ENCODE measurements at regions not wholly inside any gene's neighbourhood (a gene's known extent, or its start where the extent isn't known, plus 50 kb on each side); places are given as distances from the start of the nearest gene placed in this dataset.

DNA sequence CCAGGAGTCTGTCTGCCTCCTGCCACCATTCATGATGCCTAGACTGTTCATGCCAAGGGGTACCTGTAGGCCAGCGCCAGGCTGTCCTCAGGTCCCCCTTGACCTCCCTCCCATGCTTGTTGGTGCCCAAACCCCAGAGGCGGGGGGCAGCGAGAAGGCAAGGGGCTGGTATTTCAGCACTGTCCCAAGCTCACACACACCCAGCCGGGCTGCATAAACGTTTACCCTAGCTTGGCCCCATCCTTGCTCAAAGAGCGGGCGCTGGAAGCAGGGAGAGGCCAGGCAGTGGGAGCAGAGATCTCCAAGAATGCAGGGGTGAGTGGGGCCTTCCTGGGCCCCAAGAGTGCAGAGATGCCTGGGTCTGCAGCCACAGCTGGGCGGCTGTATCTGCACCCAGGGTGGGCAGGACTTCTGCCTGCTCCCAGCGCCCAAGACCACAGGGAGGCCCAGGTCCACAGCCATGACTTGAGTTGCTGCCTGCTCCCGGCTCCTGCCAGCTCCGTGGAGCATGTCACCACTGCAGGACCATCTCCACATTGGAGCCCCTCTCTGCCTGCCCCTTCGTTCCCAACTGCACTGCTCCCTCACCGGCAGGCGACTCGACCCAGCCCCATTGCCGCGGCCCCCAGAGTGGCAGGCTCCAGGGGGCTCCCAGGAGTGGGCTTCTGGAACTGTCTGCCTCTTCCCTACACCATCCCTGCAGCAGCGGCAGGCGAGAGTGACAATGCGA lies 616.6 kb downstream of the METTL4 start:
- in situ Hi-C loops (cut with MboI; ENCODE audit: low sequenced_read_pairs): no loop called here

DNA sequence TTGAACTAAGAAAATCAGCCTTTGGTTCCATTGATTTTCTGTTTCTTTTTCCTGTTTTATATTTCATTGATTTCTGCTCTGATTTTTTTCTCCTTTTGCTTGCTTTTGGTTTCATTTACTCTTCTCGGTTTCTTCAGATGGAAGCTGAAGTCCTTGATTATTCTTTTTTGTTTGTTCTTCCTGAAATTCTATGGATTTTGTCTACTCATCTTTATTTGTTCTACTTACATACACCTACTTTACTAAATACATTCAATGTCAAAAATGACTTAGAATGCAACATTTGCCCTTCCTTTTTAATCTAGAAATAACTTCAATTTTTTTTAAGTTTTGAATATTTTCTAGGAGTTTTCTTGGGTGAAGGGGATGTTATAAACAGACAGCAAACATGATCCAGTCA lies 612.5 kb downstream of the METTL4 start:
- Histone ChIP-seq H3K27me3 (ENCODE audit: low read depth) (no peaks in the 10 kb centered on the region), H3K9me3 (peaks cover 3% of the 10 kb centered on the region), H3K4me3 (no peak overlapping the region), H3K36me3 (replicated peaks) (no peaks in the 10 kb centered on the region), H3K4me1 (no peaks in the 10 kb centered on the region)
- in situ Hi-C loops (cut with MboI; ENCODE audit: low sequenced_read_pairs): no loop called here
- no peak for DNase-seq (ENCODE audit: low spot score in 2 of 2)

More for the DNA sequence above, 616.6 kb downstream of the METTL4 start:
- peaks cover 3% of the 10 kb centered on the region for H3K9me3 ChIP-seq
- H3K4me1 ChIP-seq: no peaks in the 10 kb centered on the region
- DNase-seq (ENCODE audit: low spot score in 2 of 2): no peak
- no peak overlapping the region for H3K4me3 ChIP-seq
- no peaks in the 10 kb centered on the region for H3K36me3 ChIP-seq (replicated peaks)
- no peaks in the 10 kb centered on the region for H3K27me3 ChIP-seq (ENCODE audit: low read depth)

DNA sequence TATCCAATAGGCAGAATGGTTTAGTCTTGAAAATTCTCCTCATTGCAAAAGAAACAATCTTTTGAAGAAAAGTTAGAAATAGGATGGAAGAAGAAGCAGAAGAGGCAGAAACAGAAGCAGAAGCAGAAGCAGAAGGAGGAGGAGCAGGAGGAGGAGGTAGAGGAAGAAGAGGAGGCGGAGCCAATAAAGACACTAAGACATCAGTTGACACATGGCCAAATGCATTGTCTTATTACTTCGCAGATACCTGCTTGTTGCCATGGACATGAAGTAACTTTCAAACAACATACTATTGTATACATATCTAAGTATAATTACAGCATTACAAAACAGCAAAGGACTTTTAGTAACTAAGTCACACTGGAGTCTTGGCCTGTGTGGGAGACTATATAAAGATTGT lies 606.3 kb downstream of the METTL4 start:
- no peaks in the 10 kb centered on the region for H3K36me3 ChIP-seq (replicated peaks)
- no peak overlapping the region for H3K4me3 ChIP-seq
- H3K9me3 ChIP-seq: no peaks in the 10 kb centered on the region
- DNase-seq (ENCODE audit: low spot score in 2 of 2): peak; percentile 57 to 87
- in situ Hi-C loops (cut with MboI; ENCODE audit: low sequenced_read_pairs): no loop called here
- H3K4me1 ChIP-seq: peaks cover 30% of the 10 kb centered on the region
- H3K27me3 ChIP-seq (ENCODE audit: low read depth): no peaks in the 10 kb centered on the region

DNA sequence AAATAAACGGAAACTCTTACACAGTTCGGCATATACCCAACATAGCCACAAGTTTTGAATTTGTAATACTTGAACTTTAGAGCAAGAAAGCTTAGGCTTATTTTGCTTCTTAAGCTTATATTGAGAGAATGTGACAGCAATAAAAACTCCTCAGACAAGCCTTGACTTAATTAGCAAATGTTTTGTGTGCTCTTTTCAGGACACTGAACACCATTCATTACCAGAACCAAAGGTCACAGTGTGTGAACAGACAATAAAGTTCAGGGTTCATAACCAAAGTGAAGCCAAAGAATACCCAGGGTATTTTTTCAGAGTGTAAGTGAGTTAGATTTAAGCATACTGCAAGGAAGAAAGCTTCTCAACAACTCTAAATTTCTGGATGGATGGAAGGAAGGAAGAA lies 605.8 kb downstream of the METTL4 start:
- no peaks in the 10 kb centered on the region for H3K36me3 ChIP-seq (replicated peaks)
- in situ Hi-C loops (cut with MboI; ENCODE audit: low sequenced_read_pairs): no loop called here

DNA sequence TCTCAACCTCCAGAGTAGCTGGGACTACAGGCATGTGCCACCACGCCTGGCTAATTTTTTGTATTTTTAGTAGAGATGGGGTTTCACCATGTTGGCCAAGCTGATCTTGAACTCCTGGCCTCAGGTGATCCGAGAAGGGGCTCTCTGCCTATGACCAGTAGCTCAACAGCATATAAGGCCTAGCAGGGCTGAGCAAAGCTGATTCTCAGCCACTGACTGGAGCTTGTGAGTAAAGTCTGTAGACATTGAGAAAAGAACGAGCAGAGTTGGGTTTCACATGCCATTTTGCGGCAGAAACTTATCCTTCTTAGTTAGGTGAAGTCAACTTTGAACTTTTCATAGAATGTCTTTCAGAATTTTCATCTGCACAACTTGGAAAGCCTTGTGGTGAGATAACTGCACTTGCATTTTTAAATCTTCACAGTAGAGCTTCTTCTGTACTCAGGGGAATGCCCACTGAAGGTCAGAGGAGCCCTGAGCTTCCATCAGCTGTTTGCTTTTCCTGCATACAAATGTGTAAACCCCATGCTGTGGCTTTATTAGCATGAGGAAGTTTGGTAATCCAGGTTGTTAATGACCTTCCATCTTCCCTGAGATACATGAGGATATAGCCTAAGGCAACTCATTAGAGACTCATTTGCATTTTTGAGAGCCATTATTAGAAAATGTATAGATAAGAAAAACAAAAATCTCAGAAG lies 602.4 kb downstream of the METTL4 start:
- Histone ChIP-seq H3K27me3 (ENCODE audit: low read depth) (no peaks in the 10 kb centered on the region), H3K4me3 (no peak overlapping the region), H3K9me3 (no peaks in the 10 kb centered on the region), H3K4me1 (peaks cover 30% of the 10 kb centered on the region), H3K36me3 (replicated peaks) (no peaks in the 10 kb centered on the region)
- in situ Hi-C loops (cut with MboI; ENCODE audit: low sequenced_read_pairs): no loop called here
- DNase-seq (ENCODE audit: low spot score in 2 of 2): peak in 1 of 2 experiments; percentile 20

More for the DNA sequence above, 605.8 kb downstream of the METTL4 start:
- peak; percentile 26 to 97 for DNase-seq (ENCODE audit: low spot score in 2 of 2)
- Histone ChIP-seq H3K27me3 (ENCODE audit: low read depth) (no peaks in the 10 kb centered on the region), H3K9me3 (no peaks in the 10 kb centered on the region), H3K4me1 (peaks cover 30% of the 10 kb centered on the region), H3K4me3 (no peak overlapping the region)

DNA sequence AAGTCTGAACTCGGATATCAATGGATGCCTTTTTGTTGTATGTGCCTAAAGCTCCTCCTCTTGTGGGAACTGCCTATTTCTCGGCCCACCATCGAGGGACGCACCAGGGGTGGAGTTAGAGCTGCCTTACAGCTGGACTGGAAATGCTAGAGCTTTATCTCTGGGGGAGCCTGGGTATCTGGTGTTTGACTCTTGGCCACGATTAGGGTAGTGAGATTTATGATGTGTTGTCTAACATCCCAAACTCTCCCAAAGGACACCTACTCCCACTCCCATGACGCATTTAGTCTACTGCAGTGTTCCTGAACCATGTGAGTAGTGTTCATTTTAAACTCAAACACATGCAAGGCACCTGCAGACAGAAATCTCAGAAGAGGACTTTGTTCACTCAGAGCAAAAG lies 594.8 kb downstream of the METTL4 start:
- Histone ChIP-seq H3K27me3 (ENCODE audit: low read depth) (no peaks in the 10 kb centered on the region), H3K4me3 (no peak overlapping the region), H3K9me3 (no peaks in the 10 kb centered on the region; the same call in 1 of the 2 replicates), H3K4me1 (no peaks in the 10 kb centered on the region; the same call in 1 of the 2 replicates), H3K36me3 (replicated peaks) (no peaks in the 10 kb centered on the region)
- in situ Hi-C loops (cut with MboI; ENCODE audit: low sequenced_read_pairs): no loop called here
- DNase-seq (ENCODE audit: low spot score in 2 of 2): no peak

DNA sequence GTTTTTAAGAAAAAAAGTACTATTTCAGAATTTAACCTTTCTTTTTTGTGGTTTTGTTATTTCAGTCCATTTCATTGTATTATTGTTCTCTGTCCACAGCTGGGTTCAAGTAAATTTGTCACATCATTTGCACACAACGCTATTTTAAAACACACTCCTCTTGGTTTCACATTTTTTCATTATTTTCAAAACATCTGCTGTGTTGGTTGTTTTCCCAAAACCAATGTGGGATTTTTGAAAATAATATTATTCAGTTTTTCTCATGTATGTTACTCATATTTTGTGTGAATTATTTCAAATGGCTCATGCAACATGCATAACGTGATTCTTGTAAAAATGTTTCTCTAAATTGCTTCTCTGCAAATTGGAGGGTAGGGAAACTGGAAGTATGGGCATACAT lies 589.2 kb downstream of the METTL4 start:
- Histone ChIP-seq H3K4me3 (no peak overlapping the region), H3K4me1 (no peaks in the 10 kb centered on the region), H3K36me3 (replicated peaks) (no peaks in the 10 kb centered on the region), H3K9me3 (no peaks in the 10 kb centered on the region; the same call in 1 of the 2 replicates), H3K27me3 (ENCODE audit: low read depth) (no peaks in the 10 kb centered on the region)
- DNase-seq (ENCODE audit: low spot score in 2 of 2): no peak
- in situ Hi-C loops (cut with MboI; ENCODE audit: low sequenced_read_pairs): no loop called here

DNA sequence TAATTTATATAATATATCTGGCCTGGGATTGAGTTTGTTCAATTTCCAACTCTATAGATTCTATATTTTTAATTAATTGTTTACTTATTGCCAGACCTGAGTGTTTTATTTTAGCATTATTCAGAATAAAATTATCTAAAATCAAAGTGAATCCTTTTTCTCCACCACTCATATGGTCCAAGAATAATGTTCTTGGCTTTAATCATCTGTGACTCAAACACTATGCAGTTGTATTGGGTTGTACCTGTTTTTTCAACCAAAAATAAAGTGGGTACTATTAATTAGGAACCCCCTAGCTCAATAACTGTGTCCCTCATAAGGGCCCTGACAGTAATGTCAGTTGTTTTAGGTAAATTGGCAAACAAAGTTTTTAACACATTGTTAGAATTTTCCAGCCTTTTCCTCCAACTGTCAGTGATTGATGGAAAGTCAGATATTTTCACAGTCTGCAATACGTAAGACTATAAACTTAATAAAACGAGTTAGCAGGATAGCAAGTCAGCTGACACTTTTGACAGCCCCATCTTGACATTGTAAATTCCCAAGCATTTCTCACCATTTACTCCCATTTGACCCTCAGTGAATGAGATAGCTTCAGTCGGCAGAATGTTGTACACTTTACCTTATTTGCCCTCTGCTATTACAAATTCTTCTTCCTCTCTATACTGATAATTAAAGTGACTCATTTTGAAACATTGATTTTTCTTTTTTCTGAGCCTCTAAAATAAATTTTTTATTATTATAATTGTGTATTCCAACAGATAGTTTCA lies 587.4 kb downstream of the METTL4 start:
- DNase-seq (ENCODE audit: low spot score in 2 of 2): no peak
- H3K36me3 ChIP-seq (replicated peaks): no peaks in the 10 kb centered on the region
- in situ Hi-C loops (cut with MboI; ENCODE audit: low sequenced_read_pairs): no loop called here
- H3K27me3 ChIP-seq (ENCODE audit: low read depth): no peaks in the 10 kb centered on the region
- no peaks in the 10 kb centered on the region for H3K4me1 ChIP-seq
- no peak overlapping the region for H3K4me3 ChIP-seq
- no peaks in the 10 kb centered on the region; the same call in 1 of the 2 replicates for H3K9me3 ChIP-seq

DNA sequence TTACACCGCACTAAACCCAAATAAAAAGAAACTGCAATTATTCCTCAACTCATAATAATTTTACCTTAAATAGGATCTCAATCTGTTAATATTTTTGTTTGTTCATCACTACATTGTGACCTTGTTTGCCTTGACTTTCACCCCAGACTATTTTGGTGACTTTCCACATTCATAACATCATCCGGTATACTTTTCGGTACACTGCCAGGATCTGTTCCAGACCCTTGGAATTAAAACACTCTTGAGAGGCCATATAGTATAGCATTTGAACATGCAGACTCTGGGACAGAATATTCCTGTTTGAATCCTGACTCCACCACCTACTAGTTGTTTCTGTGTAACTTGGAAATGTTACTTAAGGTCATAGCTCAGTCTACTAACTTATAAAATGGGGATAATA lies 577.4 kb downstream of the METTL4 start:
- Histone ChIP-seq H3K9me3 (no peaks in the 10 kb centered on the region), H3K36me3 (replicated peaks) (0 out of 2 replicates have a peak, but pooled peaks cover 2% of the 10 kb centered on the region), H3K4me3 (no peak overlapping the region), H3K4me1 (peaks cover 24% of the 10 kb centered on the region), H3K27me3 (ENCODE audit: low read depth) (no peaks in the 10 kb centered on the region)
- in situ Hi-C loops (cut with MboI; ENCODE audit: low sequenced_read_pairs): no loop called here
- DNase-seq (ENCODE audit: low spot score in 2 of 2): no peak

DNA sequence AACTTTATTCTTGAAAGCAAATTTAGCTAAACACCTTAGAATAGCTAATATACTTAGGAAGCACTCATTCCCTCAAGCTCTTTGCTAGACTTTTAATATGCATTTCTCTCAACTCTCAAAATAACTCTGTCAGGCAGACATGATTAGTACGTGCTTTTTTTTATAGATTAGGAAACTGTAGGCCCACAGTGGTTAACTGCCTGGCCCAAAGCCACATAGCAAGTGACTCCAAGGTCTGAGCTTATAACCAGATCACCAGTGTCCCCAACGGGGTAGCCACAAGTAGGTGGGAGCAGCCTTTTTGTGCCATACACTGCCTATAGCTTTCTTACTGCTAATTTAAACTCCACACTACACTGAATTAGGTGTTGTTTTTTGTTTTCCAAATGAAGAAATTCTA lies 576.8 kb downstream of the METTL4 start:
- no peak overlapping the region for H3K4me3 ChIP-seq
- peaks cover 27% of the 10 kb centered on the region for H3K4me1 ChIP-seq
- 0 out of 2 replicates have a peak, but pooled peaks cover 2% of the 10 kb centered on the region for H3K36me3 ChIP-seq (replicated peaks)
- no peaks in the 10 kb centered on the region; the same call in 1 of the 2 replicates for H3K9me3 ChIP-seq
- H3K27me3 ChIP-seq (ENCODE audit: low read depth): no peaks in the 10 kb centered on the region
- in situ Hi-C loops (cut with MboI; ENCODE audit: low sequenced_read_pairs): no loop called here
- no peak for DNase-seq (ENCODE audit: low spot score in 2 of 2)

DNA sequence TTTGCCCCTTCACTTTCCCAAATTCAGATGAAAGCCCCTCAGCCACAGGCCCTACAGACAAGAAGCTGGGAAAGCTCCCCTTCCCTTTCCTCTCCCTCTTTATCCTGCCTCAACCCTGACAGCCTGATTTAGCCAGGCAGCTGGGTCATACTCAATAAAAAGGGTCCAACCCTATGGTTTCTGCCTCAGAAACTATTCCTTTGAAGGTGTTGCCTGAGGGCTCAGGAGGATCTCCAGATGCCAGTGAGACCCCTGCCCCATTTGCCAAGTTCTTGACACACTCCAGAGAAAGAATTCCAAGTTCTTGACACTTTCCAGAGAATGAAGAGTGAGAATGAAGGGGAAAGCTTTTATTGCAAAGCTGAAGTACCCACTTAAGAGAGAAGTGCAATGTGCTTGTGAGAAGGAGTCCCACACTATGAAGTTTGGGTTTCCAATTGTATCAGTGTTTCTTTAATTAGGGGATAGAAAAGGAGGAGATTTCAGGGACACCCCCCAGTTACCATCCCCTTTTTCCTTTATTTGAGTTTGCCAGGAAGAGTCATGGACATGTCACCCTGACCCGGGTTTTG lies 576.2 kb downstream of the METTL4 start:
- H3K9me3 ChIP-seq: peaks cover 1% of the 10 kb centered on the region; the same call in 1 of the 2 replicates
- in situ Hi-C loops (cut with MboI; ENCODE audit: low sequenced_read_pairs): no loop called here
- no peak for DNase-seq (ENCODE audit: low spot score in 2 of 2)
- H3K36me3 ChIP-seq (replicated peaks): peaks cover 5% of the 10 kb centered on the region; the same call in 1 of the 2 replicates
- peaks cover 34% of the 10 kb centered on the region for H3K4me1 ChIP-seq
- H3K27me3 ChIP-seq (ENCODE audit: low read depth): no peaks in the 10 kb centered on the region
- H3K4me3 ChIP-seq: no peak overlapping the region

DNA sequence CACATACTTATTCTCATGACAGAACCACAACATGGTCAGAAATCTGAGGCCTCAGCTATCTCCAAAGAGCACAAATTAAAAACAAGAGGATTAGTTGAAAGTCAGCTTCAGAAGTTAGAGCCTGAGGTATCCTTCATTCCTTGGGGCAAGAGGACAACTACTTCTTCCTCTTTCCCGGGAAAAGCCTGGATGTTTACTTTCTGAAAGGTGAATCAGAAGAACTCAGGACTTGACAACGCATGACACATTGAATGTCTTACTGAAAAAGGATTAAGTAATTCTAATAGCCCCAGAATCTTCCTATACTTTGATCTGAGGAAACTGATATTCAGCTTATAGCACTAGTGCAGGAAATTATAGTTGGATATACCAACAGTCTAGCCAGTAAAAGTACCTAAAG lies 573.2 kb downstream of the METTL4 start:
- Histone ChIP-seq H3K4me3 (peak overlapping the region; percentile 12; the same call in 1 of the 2 replicates), H3K36me3 (replicated peaks) (peaks cover 5% of the 10 kb centered on the region; the same call in 1 of the 2 replicates), H3K4me1 (peaks cover 57% of the 10 kb centered on the region), H3K9me3 (peaks cover 5% of the 10 kb centered on the region; the same call in 1 of the 2 replicates), H3K27me3 (ENCODE audit: low read depth) (no peaks in the 10 kb centered on the region)
- DNase-seq (ENCODE audit: low spot score in 2 of 2): no peak
- in situ Hi-C loops (cut with MboI; ENCODE audit: low sequenced_read_pairs): no loop called here

DNA sequence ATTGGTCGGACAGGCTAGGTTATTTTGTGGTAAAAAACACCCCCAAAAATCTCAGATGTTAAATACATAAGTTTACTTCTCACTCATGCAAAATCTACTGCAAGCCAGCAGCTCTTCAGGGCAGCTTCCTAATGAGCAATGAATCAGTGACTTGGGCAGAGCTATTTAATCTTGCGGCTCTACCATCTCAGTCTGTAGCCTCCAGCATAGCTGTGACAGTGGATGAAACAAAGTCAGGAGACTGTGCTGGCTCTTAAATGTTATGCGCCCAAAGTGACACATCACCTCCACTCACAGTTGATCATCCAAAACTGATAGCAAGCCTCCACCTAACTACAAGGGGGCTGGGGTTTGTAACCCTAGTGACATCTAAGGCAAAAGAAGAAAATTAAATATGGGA lies 571.9 kb downstream of the METTL4 start:
- Histone ChIP-seq H3K4me1 (peaks cover 62% of the 10 kb centered on the region), H3K27me3 (ENCODE audit: low read depth) (no peaks in the 10 kb centered on the region), H3K4me3 (peak overlapping the region; percentile 12; the same call in 1 of the 2 replicates), H3K36me3 (replicated peaks) (peaks cover 5% of the 10 kb centered on the region; the same call in 1 of the 2 replicates), H3K9me3 (peaks cover 5% of the 10 kb centered on the region; the same call in 1 of the 2 replicates)
- DNase-seq (ENCODE audit: low spot score in 2 of 2): no peak
- in situ Hi-C loops (cut with MboI; ENCODE audit: low sequenced_read_pairs): no loop called here

All from HAP-1 (cell line).